Left renal cortex interstitium (tissue), 4 donors: ENCODE measurements at regions not wholly inside any gene's neighbourhood (a gene's known extent, or its start where the extent isn't known, plus 50 kb on each side); places are given as distances from the start of the nearest gene placed in this dataset.

Source experiments
- DNase-seq, 4 donors: peaks; one replicate each; pipeline ENCODE4 v3.0.0-alpha.2; 2013; ENCODE audit warnings: low read depth in 4 of 4, low spot score in 2 of 4, missing footprints in 1 of 4

DNA sequence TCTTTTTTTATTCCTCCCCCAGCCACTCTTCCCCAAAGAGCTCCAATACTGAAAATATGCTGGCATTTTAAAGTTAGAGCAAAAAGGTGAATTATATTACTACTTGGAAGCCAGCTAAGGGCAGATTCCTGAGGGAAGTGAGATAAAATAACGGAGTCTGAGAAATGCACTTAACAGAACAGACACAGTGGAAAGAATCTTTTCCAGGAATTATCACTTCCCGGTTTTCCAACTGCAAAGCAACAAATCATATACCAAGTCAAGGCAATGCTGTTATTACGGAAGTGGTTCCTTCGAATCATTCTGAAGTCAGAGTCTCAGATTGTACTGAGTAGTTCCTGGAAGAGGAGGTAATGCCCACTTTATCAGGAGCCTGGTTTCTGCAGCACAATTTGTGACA lies 435.0 kb upstream of the SPRED2 start:
- no peak for DNase-seq

GRCh38 chr2:65866148-65866547 lies 433.7 kb upstream of the SPRED2 start:
- DNase-seq = no peak

DNA sequence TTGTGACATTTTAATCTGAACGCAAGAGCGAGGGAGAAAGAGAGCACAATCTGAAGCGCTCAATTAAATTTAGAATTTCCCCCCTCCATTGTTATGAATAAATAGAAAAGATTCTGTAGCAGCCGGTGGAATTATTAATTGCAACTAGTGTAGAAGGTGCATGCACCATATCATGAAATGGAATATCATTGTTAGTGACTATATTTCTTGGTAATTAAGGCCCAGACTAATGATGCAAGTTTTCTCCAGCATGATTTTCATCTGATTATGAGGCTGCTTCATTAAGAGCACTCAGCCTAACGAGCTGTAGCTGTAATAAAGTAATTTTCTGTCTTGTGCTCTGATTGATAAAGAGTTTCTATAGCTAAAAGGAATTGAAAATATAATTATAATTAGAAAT lies 432.2 kb upstream of the SPRED2 start:
- no peak for DNase-seq

GRCh38 chr2:65863713-65864112 lies 431.3 kb upstream of the SPRED2 start:
- DNase-seq = no peak

DNA sequence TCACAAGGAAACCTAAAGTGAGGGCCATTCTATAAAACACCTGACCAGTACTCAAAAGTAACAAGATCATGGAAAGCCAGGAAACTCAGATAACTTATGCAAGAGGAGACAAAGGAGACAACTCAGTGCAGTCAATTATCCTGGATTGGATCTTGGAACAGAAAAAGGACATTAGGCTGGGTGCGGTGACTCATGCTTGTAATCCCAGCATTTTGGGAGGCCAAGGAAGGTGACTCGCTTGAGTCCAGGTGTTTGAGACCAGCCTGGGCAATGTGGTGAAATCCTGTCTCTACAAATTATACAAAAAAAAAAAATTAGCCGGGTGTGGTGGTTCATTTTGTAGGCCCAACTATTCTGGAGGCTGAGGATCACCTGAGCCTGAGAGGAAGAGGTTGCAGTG lies 424.5 kb upstream of the SPRED2 start:
- DNase-seq = no peak

DNA sequence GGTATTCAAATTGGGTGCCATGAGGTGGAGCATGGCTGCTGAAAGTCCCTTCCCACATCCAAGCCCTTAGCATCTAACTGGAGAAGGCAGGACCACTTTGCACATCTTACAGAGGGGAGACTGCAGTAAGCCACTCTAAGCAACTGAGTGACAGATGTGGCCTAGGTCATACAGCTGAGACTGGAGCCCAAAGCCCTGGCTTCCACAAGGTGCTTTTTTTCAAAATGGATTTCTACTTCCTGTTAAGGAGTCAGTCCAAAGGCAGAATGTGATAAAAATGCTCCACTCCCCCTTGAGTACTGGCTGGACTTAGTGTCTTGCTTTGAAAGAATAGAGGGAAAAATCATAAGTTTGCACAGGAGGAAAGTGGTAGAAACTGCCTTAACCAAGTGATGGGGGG lies 424.0 kb upstream of the SPRED2 start:
- no peak for DNase-seq

- DNase-seq = no peak
Observed at GRCh38 chr2:65850695-65851094, 418.3 kb upstream of the SPRED2 start.

GRCh38 chr2:65846989-65847678 lies 414.7 kb upstream of the SPRED2 start:
- DNase-seq = no peak

- peak in 1 of 4 donors; percentile 21 for DNase-seq
Observed at GRCh38 chr2:65845442-65846182, 413.2 kb upstream of the SPRED2 start.

GRCh38 chr2:65842104-65842503 lies 409.7 kb upstream of the SPRED2 start:
- DNase-seq = no peak

- no peak for DNase-seq
Observed at GRCh38 chr2:65835975-65836549, 403.7 kb upstream of the SPRED2 start.

GRCh38 chr2:65834771-65835475 lies 402.5 kb upstream of the SPRED2 start:
- DNase-seq = no peak

DNA sequence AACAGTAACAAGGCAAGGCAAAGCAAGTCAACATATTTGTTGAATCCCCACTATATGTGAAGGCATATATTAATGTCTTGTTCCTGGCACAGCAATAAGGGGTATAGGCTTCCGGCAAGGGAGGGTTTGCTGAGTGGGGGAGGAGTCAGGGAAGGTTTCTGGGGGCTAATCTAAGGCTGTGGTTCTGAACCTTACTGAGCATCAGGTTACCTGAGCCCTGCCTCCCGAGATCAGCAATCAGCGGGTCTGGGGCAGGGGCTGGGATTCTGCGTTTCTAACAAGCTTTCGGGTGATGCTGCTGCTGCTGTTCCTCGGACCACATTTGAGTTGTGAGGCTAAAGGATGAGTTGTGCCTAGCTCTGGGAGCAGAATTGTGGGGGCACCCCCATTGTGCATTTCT lies 401.7 kb upstream of the SPRED2 start:
- no peak for DNase-seq

DNA sequence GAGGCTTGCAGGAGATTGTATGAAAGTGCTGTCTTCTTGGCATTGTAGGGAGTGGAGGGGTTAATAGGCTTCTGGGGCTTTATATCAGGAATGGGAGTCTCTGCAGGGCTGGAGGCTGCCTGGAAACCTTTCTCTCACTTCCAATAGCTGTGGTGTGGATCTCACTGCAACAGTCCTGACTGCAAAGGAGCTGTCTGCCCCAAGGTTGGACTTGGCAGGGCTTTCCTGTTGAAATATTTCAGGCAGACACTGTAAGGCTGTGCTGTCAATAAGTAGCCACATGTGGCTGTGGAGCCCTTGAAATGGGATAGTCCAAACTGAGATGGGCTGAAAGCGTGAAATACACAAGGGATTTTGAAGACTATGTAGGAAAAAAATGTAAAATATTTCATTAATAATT lies 399.1 kb upstream of the SPRED2 start:
- no peak for DNase-seq

DNA sequence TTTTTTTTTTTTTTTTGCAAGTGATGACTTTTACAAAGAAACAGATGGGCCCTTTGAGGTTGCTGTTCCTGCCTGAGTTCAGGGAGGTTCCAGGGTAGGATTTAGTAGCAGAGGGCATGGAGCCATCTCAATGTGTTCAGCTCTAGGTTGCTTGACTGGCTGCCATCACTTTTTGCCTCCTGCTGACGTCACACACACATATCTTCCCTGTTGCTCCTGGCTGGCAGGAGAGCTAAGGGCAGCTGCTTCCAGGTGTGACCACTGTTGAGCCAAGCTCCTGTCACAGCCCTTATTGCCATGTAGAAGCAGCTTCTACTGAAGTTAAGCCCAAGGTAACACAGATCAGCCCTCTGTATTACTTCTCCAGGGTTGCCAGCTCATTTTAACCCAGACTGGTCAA lies 394.2 kb upstream of the SPRED2 start:
- no peak for DNase-seq

DNA sequence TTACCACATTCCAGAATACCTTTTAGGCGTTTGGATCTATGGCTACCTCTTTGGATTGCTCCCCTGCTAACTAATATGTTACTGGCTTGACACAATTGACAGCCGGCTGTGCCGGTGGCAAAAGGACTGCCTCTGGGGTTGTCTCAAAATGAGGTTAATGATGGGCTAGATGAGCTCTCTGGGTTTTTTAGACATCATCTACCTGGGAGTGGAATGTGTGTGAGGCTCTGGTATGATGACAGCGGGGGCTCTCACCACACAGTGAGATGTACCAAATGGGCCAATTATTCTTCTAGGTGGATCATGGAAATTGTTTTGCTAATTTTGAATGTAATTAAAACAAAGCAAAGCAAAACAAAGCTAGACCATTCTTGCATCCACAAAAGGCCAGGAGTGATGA lies 391.1 kb upstream of the SPRED2 start:
- DNase-seq = no peak

DNA sequence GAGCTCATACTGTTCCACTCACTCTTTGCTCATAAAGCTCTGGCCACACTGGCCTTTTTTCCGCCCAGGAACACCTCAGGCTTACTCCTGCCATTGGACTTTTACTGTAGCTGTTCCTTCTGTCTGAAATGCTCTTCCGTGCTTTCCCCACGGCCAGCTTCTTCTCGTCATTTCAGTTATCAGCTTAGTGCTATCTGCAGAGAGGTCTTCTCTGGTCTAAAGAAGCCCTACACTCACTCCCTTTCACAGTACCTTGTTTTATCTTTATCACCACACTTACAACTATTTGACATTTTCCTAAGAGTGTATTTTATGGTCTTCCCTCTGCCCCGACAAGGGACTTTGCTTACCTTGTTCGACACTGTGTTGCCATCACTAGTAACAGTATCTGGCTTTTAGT lies 388.1 kb upstream of the SPRED2 start:
- no peak for DNase-seq

DNA sequence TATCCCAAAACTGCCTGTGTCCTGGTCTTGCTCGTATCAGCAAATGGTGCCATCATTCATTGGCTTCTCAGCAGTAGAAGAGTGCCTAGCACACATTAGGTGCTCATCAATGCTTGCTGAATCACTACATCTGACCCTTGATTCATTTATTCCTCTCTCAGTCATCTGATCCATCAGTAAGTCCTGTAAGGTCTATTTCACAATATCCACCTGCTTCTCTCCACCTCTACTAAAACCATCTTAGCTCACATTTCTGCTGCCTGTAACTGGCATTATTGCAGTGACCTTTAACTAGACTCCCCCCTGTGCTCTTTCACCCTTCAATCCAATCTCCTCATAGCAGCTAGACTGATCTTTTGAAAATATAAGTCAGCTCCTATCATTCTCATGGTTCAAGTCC lies 387.6 kb upstream of the SPRED2 start:
- no peak for DNase-seq

DNA sequence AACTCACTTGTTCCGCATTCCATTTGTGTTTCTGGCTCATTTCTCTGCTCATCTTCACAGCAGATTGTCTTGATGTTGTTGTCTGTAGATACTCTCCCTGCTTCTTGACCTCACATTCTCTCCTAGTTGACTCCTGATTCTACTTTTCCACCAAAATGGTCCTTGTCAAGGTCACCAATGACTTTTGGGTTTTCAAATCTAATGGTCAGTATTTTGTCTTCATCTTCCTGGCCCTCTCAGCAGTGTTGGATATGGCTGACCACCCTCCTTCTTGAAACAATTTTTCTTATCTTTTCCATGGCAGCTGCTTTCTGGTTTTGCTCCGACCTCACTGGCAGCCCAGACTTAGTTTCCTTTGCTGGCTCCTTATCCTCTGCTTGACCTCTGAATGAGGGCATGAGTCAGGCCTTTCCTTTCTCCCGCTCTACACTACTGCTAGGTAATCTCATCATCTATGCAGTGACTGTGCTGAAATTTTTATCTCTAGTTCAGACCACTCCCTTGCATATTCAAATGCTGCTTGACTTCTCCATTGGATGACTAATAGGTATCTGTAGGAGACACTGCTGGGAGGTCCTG lies 386.6 kb upstream of the SPRED2 start:
- no peak for DNase-seq

GRCh38 chr2:65813631-65814173 lies 381.3 kb upstream of the SPRED2 start:
- no peak for DNase-seq

GRCh38 chr2:65812887-65813286 lies 380.5 kb upstream of the SPRED2 start:
- DNase-seq = no peak
